A549 (cell line): ENCODE measurements at regions not wholly inside any gene's neighbourhood (a gene's known extent, or its start where the extent isn't known, plus 50 kb on each side); places are given as distances from the start of the nearest gene placed in this dataset.

Experiments used
- ATAC-seq, 2 experiments: fragments of 200-7000 bp in 1 of 2; fragments of >200 bp in 1 of 2; cut with Nextera tagmentation in 1 of 2; cut with Tn5 transposase in 1 of 2; 3 replicates each; pipeline versions ENCODE4 v1.8.0 to v1.9.1; 2018 to 2020; ENCODE audit warnings: mild to moderate bottlenecking in 1 of 2, moderate library complexity in 1 of 2
- CTCF ChIA-PET: fragments of 300-600 bp; sonication (Branson Sonifier 250); formaldehyde crosslinking; extraction: SDS; loops from one replicate; lab custom pipeline; 2021; ENCODE audit warnings: antibody characterized with exemption, inconsistent platforms; lab: Yijun Ruan, JAX
- POLR2A ChIA-PET: fragments of 350-600 bp; formaldehyde crosslinking; extraction: SDS; loops from one replicate; lab custom pipeline; 2021; ENCODE audit warnings: antibody characterized with exemption, inconsistent platforms; lab: Yijun Ruan, JAX
- DNase-seq, 2 experiments: peaks; one replicate each; pipeline versions ENCODE4 v3.0.0 to v3.0.0-alpha.2; 2011 to 2016; ENCODE audit warnings: low read depth in 1 of 2, low spot score in 1 of 2
- FAIRE-seq: peaks from 2 replicates; lab custom pipeline; 2011; peaks lifted over from hg19 to GRCh38; lab: Jason Lieb, UNC
- H3K27ac ChIP-seq, 2 experiments: fragments of >200 bp; sonication (Bioruptor Twin); formaldehyde crosslinking; 3 replicates each; pipeline ENCODE4 v1.5.1; 2016 to 2017
- H3K4me1 ChIP-seq: fragments of >200 bp; sonication (Bioruptor Twin); formaldehyde crosslinking; 3 replicates; pipeline ENCODE4 v1.6.1; 2016
- H3K4me2 ChIP-seq: fragments of >200 bp; sonication (Bioruptor Twin); formaldehyde crosslinking; 3 replicates; pipeline ENCODE4 v1.6.1; 2016
- H3K4me3 ChIP-seq: fragments of >200 bp; sonication (Bioruptor Twin); formaldehyde crosslinking; 3 replicates; pipeline ENCODE4 v1.5.1; 2016
- H3K9me3 ChIP-seq: fragments of >200 bp; sonication (Bioruptor Twin); formaldehyde crosslinking; 3 replicates; pipeline ENCODE4 v1.6.1; 2016
- ATOH8 ChIP-seq: fragments of 250-450 bp; sonication (Bioruptor Pico); IDR thresholded peaks from 2 replicates; pipeline ENCODE4 v1.5.0; 2020; ENCODE audit warnings: low read depth, mild to moderate bottlenecking, moderate library complexity
- BHLHE40 ChIP-seq: IDR thresholded peaks from 2 replicates; pipeline ENCODE4 v1.6.1; 2012; ENCODE audit warnings: low read depth, low read length, inconsistent platforms
- CBX8 ChIP-seq: fragments of 200-600 bp; sonication (generic); IDR thresholded peaks from 2 replicates; pipeline ENCODE4 v1.6.1; 2016
- CEBPB ChIP-seq, 2 experiments: fragments of >200 bp in 1 of 2; sonication (Bioruptor Twin) in 1 of 2; formaldehyde crosslinking in 1 of 2; IDR thresholded peaks; 2 replicates each; pipeline ENCODE4 v1.6.1; 2012 to 2016
- EP300 ChIP-seq, 2 experiments: fragments of >200 bp; sonication (Bioruptor Twin); formaldehyde crosslinking; IDR thresholded peaks; 2 replicates in 1 of 2; 3 replicates in 1 of 2; pipeline ENCODE4 v1.6.1; 2016 to 2017
- FOSL2 ChIP-seq, 2 experiments: fragments of 450-650 bp in 1 of 2; fragments of >200 bp in 1 of 2; sonication (Bioruptor Twin) in 1 of 2; formaldehyde crosslinking; IDR thresholded peaks; 2 replicates each; pipeline versions ENCODE4 v1.5.0 to v1.6.1; 2016 to 2020; ENCODE audit warnings: mild to moderate bottlenecking in 1 of 2, moderate library complexity in 1 of 2
- GATA3 ChIP-seq: IDR thresholded peaks from 2 replicates; pipeline ENCODE4 v1.6.1; 2012; ENCODE audit warnings: borderline replicate concordance
- HDAC2 ChIP-seq: fragments of 200-600 bp; sonication (generic); IDR thresholded peaks from 2 replicates; pipeline ENCODE4 v1.6.1; 2016
- HMGXB4 ChIP-seq: fragments of 250-450 bp; sonication (Bioruptor Pico); IDR thresholded peaks from 2 replicates; pipeline ENCODE4 v1.5.0; 2021; ENCODE audit warnings: mild to moderate bottlenecking, moderate library complexity, borderline replicate concordance
- HOXA7 ChIP-seq: fragments of 250-450 bp; sonication (Bioruptor Pico); IDR thresholded peaks from 2 replicates; pipeline ENCODE4 v1.5.0; 2020; ENCODE audit warnings: mild to moderate bottlenecking, moderate library complexity
- JUN ChIP-seq, 2 experiments: fragments of >200 bp; sonication (Bioruptor Twin); formaldehyde crosslinking; IDR thresholded peaks; 2 replicates in 1 of 2; 3 replicates in 1 of 2; pipeline ENCODE4 v1.6.1; 2016 to 2017
- KDM5A ChIP-seq: fragments of 200-600 bp; sonication (generic); IDR thresholded peaks from 2 replicates; pipeline ENCODE4 v1.6.1; 2016; ENCODE audit warnings: antibody characterized with exemption, mild to moderate bottlenecking
- RAD21 ChIP-seq, 2 experiments: fragments of >200 bp in 1 of 2; sonication (Bioruptor Twin) in 1 of 2; formaldehyde crosslinking in 1 of 2; IDR thresholded peaks in 1 of 2; conservative IDR thresholded peaks in 1 of 2; 2 replicates in 1 of 2; 3 replicates in 1 of 2; pipeline ENCODE4 v1.6.1; 2012 to 2018; ENCODE audit warnings: inconsistent platforms in 1 of 2
- RARB ChIP-seq: fragments of 250-450 bp; sonication (Bioruptor Pico); IDR thresholded peaks from 2 replicates; pipeline ENCODE4 v1.8.0; 2021; ENCODE audit warnings: mild to moderate bottlenecking, moderate library complexity
- RFX5 ChIP-seq: fragments of 450-650 bp; IDR thresholded peaks from 2 replicates; pipeline ENCODE4 v1.7.1; 2014; ENCODE audit warnings: antibody characterized with exemption, mild to moderate bottlenecking, moderate library complexity
- SMC3 ChIP-seq: fragments of >200 bp; sonication (Bioruptor Twin); formaldehyde crosslinking; IDR thresholded peaks from 3 replicates; pipeline ENCODE4 v1.6.1; 2018; ENCODE audit warnings: inconsistent platforms
- SREBF2 ChIP-seq: fragments of 450-650 bp; IDR thresholded peaks from 2 replicates; pipeline ENCODE4 v1.6.1; 2014; ENCODE audit warnings: mild to moderate bottlenecking, moderate library complexity
- ZFP36 ChIP-seq: fragments of 450-650 bp; IDR thresholded peaks from 2 replicates; pipeline ENCODE4 v1.6.1; 2014; ENCODE audit warnings: borderline replicate concordance; ENCODE audit not compliant: partially characterized antibody
- ZNF302 ChIP-seq: fragments of 250-450 bp; sonication (Bioruptor Pico); IDR thresholded peaks from 2 replicates; pipeline ENCODE4 v1.9.0; 2021; ENCODE audit warnings: inconsistent platforms, mild to moderate bottlenecking, moderate library complexity
- WGBS: methylation state at CpG from one replicate; pipeline ENCODE4 v1.1.6; 2017; ENCODE audit errors: missing lambda C conversion rate; 5-methylcytosine and 5-hydroxymethylcytosine counted together
- TF ChIP-seq, protein P1 (sequence below): fragments of >200 bp; sonication (Bioruptor Twin); formaldehyde crosslinking; IDR thresholded peaks from 3 replicates; pipeline ENCODE4 v1.6.1; 2016
- TF ChIP-seq, protein P2 (sequence below): IDR thresholded peaks from 2 replicates; pipeline ENCODE4 v1.6.1; 2012

- TF ChIP-seq HOXA7 (CRISPR knock-in tag) = no peak
- no peak for TF ChIP-seq CEBPB (IDR thresholded peaks at IDR 0.05)
- TF ChIP-seq RARB (CRISPR knock-in tag) = no peak
- no peak for TF ChIP-seq BHLHE40
- TF ChIP-seq FOSL2 (IDR thresholded peaks at IDR 0.05) = no peak
- no peak for TF ChIP-seq FOSL2 (CRISPR knock-in tag; IDR thresholded peaks at IDR 0.05)
- TF ChIP-seq GATA3 = no peak
- no peak for TF ChIP-seq HDAC2
- TF ChIP-seq SMC3 = no peak
- TF ChIP-seq KDM5A = no peak
- no peak for TF ChIP-seq HMGXB4 (CRISPR knock-in tag)
- TF ChIP-seq ZNF302 (CRISPR knock-in tag) = no peak
- TF ChIP-seq, protein P1, sequence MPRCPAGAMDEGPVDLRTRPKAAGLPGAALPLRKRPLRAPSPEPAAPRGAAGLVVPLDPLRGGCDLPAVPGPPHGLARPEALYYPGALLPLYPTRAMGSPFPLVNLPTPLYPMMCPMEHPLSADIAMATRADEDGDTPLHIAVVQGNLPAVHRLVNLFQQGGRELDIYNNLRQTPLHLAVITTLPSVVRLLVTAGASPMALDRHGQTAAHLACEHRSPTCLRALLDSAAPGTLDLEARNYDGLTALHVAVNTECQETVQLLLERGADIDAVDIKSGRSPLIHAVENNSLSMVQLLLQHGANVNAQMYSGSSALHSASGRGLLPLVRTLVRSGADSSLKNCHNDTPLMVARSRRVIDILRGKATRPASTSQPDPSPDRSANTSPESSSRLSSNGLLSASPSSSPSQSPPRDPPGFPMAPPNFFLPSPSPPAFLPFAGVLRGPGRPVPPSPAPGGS = no peak
- TF ChIP-seq CBX8 = no peak
- TF ChIP-seq RAD21 (conservative IDR thresholded peaks at IDR 0.05 in 1 of 2, IDR thresholded peaks at IDR 0.05 in 1 of 2) = no peak
- TF ChIP-seq JUN (IDR thresholded peaks at IDR 0.05) = no peak
- TF ChIP-seq SREBF2 = no peak
- Histone ChIP-seq H3K9me3 (no peaks in the 10 kb centered on the region), H3K27ac (no peak overlapping the region), H3K4me1 (no peaks in the 10 kb centered on the region), H3K4me2 (no peak overlapping the region), H3K4me3 (no peak overlapping the region)
- no peak for FAIRE-seq
- CTCF ChIA-PET = no interaction called here
- no peak for ATAC-seq
- no peak for DNase-seq
- POLR2A ChIA-PET = no interaction called here
Measured at GRCh38 chr7:137142376-137142775, 201.2 kb downstream of the PTN start.

- H3K4me1 ChIP-seq = no peaks in the 10 kb centered on the region
- no peak for DNase-seq
- CTCF ChIA-PET = interaction anchor here (1.5 kb wide), 1 partner anchor 729 kb away, joined by 3 read pairs; no protein-coding TSS in a partner anchor
- no peak overlapping the region for H3K27ac ChIP-seq
- 0% methylated on average over 3 of the region's 3 CpGs for WGBS
- TF ChIP-seq ZFP36 (no peak), ZNF302 (CRISPR knock-in tag) (no peak), BHLHE40 (no peak), RFX5 (no peak), ATOH8 (CRISPR knock-in tag) (no peak), HOXA7 (CRISPR knock-in tag) (no peak), EP300 (IDR thresholded peaks at IDR 0.05) (no peak)
- TF ChIP-seq, protein P2, sequence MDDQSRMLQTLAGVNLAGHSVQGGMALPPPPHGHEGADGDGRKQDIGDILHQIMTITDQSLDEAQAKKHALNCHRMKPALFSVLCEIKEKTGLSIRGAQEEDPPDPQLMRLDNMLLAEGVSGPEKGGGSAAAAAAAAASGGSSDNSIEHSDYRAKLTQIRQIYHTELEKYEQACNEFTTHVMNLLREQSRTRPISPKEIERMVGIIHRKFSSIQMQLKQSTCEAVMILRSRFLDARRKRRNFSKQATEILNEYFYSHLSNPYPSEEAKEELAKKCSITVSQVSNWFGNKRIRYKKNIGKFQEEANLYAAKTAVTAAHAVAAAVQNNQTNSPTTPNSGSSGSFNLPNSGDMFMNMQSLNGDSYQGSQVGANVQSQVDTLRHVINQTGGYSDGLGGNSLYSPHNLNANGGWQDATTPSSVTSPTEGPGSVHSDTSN = no peak
- TF ChIP-seq, all 56 proteins: peak for 0
- POLR2A ChIA-PET = no interaction called here
- H3K9me3 ChIP-seq = no peaks in the 10 kb centered on the region
- no peak overlapping the region for H3K4me2 ChIP-seq
- H3K4me3 ChIP-seq = no peak overlapping the region
- ATAC-seq = no peak
- no peak for FAIRE-seq
Measured at GRCh38 chr7:137135654-137136350, 207.7 kb downstream of the PTN start.
